ENCODE measurements at regions not wholly inside any gene's neighbourhood (a gene's known extent, or its start where the extent isn't known, plus 50 kb on each side); places are given as distances from the start of the nearest gene placed in this dataset.

GRCh38 chrX:13216139-13216538 lies 103.7 kb downstream of the ATXN3L start:
- no peak for TF ChIP-seq CTCF (conservative IDR thresholded peaks at IDR 0.05; ENCODE audit: low read length)
- no peak for TF ChIP-seq EZH2phosphoT487 (IDR thresholded peaks at IDR 0.05; ENCODE audit: borderline replicate concordance)

All from Loucy (cell line).